HCT116 (cell line): ENCODE measurements at regions not wholly inside any gene's neighbourhood (a gene's known extent, or its start where the extent isn't known, plus 50 kb on each side); places are given as distances from the start of the nearest gene placed in this dataset.

Source experiments
- CEBPB ChIP-seq: IDR thresholded peaks from 2 replicates; pipeline ENCODE4 v1.6.1; 2012; ENCODE audit warnings: low read depth
- POLR2AphosphoS5 ChIP-seq: IDR thresholded peaks from 2 replicates; pipeline ENCODE4 v1.6.1; 2011; ENCODE audit warnings: mild to moderate bottlenecking, low read depth, low read length, moderate library complexity
- RAD21 ChIP-seq: IDR thresholded peaks from 2 replicates; pipeline ENCODE4 v1.6.1; 2012; ENCODE audit warnings: low read depth, mild to moderate bottlenecking
- SP1 ChIP-seq: IDR thresholded peaks from 2 replicates; pipeline ENCODE4 v1.6.1; 2012; ENCODE audit warnings: low read depth
- ZNF274 ChIP-seq: fragments of 200-500 bp; sonication (Bioruptor generic); IDR thresholded peaks from 2 replicates; pipeline ENCODE4 v1.6.1; 2014; ENCODE audit warnings: mild to moderate bottlenecking, low read depth, low read length, inconsistent platforms
- TF ChIP-seq, protein P1 (sequence below), 3 experiments: fragments of 200-600 bp in 1 of 3; sonication (generic) in 1 of 3; IDR thresholded peaks in 2 of 3; conservative IDR thresholded peaks in 1 of 3; 2 replicates each; pipeline ENCODE4 v1.5.1; 2012 to 2017; ENCODE audit warnings: low read depth in 2 of 3, low read length in 2 of 3, antibody characterized with exemption in 1 of 3, borderline replicate concordance in 1 of 3, control low read depth in 1 of 3, mild to moderate bottlenecking in 1 of 3, mixed read lengths in 1 of 3, mixed run types in 1 of 3, moderate library complexity in 1 of 3; ENCODE audit not compliant: insufficient read depth in 1 of 3
- TF ChIP-seq, protein P2 (sequence below): IDR thresholded peaks from 2 replicates; pipeline ENCODE4 v1.6.1; 2012; ENCODE audit warnings: low read depth

DNA sequence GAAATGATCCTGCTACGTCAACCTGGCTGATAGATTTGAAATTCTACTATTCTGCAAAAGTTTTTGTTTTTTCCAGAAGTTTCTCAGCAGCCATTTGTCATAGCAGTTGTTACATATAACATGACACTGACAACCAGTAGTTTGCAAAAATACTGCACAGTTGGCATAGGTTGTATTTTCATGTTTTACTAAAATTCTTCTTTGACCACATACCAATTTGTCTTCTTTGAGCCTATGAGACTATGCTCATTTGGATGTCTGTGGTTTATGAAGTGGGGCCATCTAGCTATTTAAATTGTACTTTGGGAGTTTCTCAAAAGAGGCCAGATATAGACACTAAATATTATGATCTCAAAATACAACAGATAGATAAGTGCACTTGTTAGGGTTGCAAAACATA is 104.9 kb upstream of the PREP start:
- TF ChIP-seq, protein P1, sequence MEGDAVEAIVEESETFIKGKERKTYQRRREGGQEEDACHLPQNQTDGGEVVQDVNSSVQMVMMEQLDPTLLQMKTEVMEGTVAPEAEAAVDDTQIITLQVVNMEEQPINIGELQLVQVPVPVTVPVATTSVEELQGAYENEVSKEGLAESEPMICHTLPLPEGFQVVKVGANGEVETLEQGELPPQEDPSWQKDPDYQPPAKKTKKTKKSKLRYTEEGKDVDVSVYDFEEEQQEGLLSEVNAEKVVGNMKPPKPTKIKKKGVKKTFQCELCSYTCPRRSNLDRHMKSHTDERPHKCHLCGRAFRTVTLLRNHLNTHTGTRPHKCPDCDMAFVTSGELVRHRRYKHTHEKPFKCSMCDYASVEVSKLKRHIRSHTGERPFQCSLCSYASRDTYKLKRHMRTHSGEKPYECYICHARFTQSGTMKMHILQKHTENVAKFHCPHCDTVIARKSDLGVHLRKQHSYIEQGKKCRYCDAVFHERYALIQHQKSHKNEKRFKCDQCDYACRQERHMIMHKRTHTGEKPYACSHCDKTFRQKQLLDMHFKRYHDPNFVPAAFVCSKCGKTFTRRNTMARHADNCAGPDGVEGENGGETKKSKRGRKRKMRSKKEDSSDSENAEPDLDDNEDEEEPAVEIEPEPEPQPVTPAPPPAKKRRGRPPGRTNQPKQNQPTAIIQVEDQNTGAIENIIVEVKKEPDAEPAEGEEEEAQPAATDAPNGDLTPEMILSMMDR (IDR thresholded peaks at IDR 0.05 in 2 of 3, conservative IDR thresholded peaks at IDR 0.05 in 1 of 3; ENCODE audit: borderline replicate concordance in 1 of 3, insufficient read depth in 1 of 3, low read depth in 2 of 3, low read length in 2 of 3) = no peak
- TF ChIP-seq SP1 (no peak), POLR2AphosphoS5 (no peak), ZNF274 (no peak), CEBPB (no peak), RAD21 (no peak)
- TF ChIP-seq, protein P2, sequence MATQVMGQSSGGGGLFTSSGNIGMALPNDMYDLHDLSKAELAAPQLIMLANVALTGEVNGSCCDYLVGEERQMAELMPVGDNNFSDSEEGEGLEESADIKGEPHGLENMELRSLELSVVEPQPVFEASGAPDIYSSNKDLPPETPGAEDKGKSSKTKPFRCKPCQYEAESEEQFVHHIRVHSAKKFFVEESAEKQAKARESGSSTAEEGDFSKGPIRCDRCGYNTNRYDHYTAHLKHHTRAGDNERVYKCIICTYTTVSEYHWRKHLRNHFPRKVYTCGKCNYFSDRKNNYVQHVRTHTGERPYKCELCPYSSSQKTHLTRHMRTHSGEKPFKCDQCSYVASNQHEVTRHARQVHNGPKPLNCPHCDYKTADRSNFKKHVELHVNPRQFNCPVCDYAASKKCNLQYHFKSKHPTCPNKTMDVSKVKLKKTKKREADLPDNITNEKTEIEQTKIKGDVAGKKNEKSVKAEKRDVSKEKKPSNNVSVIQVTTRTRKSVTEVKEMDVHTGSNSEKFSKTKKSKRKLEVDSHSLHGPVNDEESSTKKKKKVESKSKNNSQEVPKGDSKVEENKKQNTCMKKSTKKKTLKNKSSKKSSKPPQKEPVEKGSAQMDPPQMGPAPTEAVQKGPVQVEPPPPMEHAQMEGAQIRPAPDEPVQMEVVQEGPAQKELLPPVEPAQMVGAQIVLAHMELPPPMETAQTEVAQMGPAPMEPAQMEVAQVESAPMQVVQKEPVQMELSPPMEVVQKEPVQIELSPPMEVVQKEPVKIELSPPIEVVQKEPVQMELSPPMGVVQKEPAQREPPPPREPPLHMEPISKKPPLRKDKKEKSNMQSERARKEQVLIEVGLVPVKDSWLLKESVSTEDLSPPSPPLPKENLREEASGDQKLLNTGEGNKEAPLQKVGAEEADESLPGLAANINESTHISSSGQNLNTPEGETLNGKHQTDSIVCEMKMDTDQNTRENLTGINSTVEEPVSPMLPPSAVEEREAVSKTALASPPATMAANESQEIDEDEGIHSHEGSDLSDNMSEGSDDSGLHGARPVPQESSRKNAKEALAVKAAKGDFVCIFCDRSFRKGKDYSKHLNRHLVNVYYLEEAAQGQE = no peak
